HepG2 (cell line): ENCODE measurements at regions not wholly inside any gene's neighbourhood (a gene's known extent, or its start where the extent isn't known, plus 50 kb on each side); places are given as distances from the start of the nearest gene placed in this dataset.

Experiments
- ATAC-seq: fragments of 200-7000 bp; cut with Tn5 transposase; 3 replicates; pipeline ENCODE4 v1.9.1; 2020; ENCODE audit warnings: mild to moderate bottlenecking, moderate library complexity
- BruUV-seq: library from RNA; stranded (reverse); fragments of 400-500 nt; replicated peaks from 2 replicates; lab custom pipeline; 2021; lab: Mats Ljungman, UMichigan
- CTCF ChIA-PET: fragments of 300-600 bp; formaldehyde crosslinking; extraction: SDS; loops from one replicate; lab custom pipeline; 2021; ENCODE audit warnings: low total read pairs, inconsistent platforms, low intra/inter-chr PET ratio; lab: Yijun Ruan, JAX
- POLR2A ChIA-PET: fragments of 350-600 bp; sonication (Branson Sonifier 250); formaldehyde crosslinking; loops from one replicate; lab custom pipeline; 2020; ENCODE audit warnings: antibody characterized with exemption, inconsistent platforms; lab: Yijun Ruan, JAX
- DNase-seq: peaks from one replicate; pipeline ENCODE4 v3.0.0-alpha.2; 2015; ENCODE audit warnings: low spot score
- FAIRE-seq: peaks from 3 replicates; lab custom pipeline; 2011; peaks lifted over from hg19 to GRCh38; lab: Jason Lieb, UNC
- H2AFZ ChIP-seq: one replicate; pipeline ENCODE4 v1.6.1; 2011; ENCODE audit warnings: low read length, inconsistent platforms
- H3K27ac ChIP-seq: fragments of 300-600 bp; 3 replicates; pipeline ENCODE4 v1.8.0; 2011; ENCODE audit warnings: mixed run types, mild to moderate bottlenecking, mixed read lengths, low read length, inconsistent platforms; ENCODE audit not compliant: insufficient read depth; ENCODE audit errors: extremely low read length
- H3K27me3 ChIP-seq, 2 experiments: fragments of 200-600 bp in 1 of 2; 2 replicates in 1 of 2; 3 replicates in 1 of 2; pipeline versions ENCODE4 v1.6.0 to v1.8.0; 2011; ENCODE audit warnings: low read length in 2 of 2, mild to moderate bottlenecking in 2 of 2, moderate library complexity in 2 of 2, inconsistent platforms in 1 of 2; ENCODE audit not compliant: insufficient read depth in 2 of 2, control insufficient read depth in 1 of 2
- H3K36me3 ChIP-seq, 2 experiments: fragments of 200-600 bp in 1 of 2; replicated peaks in 1 of 2; 2 replicates in 1 of 2; 3 replicates in 1 of 2; pipeline versions ENCODE4 v1.5.1 to v1.8.0; 2011; ENCODE audit warnings: low read length in 2 of 2, inconsistent platforms in 1 of 2; ENCODE audit not compliant: insufficient read depth in 2 of 2, control insufficient read depth in 1 of 2
- H3K4me1 ChIP-seq: 2 replicates; pipeline ENCODE4 v1.5.1; 2012; ENCODE audit warnings: low read length, inconsistent platforms; ENCODE audit not compliant: insufficient read depth
- H3K4me2 ChIP-seq: 2 replicates; pipeline ENCODE4 v1.6.0; 2011; ENCODE audit warnings: low read depth, low read length, inconsistent platforms
- H3K4me3 ChIP-seq, 3 experiments: fragments of 200-600 bp in 1 of 3; sonication (generic), shearing (Covaris generic) in 1 of 3; replicated peaks in 1 of 3; 2 replicates each; pipeline ENCODE4 v1.5.1; 2011 to 2016; ENCODE audit warnings: low read length in 3 of 3, inconsistent platforms in 2 of 3, low read depth in 2 of 3, mild to moderate bottlenecking in 2 of 3, control low read depth in 1 of 3, mixed read lengths in 1 of 3; ENCODE audit not compliant: insufficient read depth in 1 of 3
- H3K79me2 ChIP-seq: one replicate; pipeline ENCODE4 v1.6.1; 2011; ENCODE audit warnings: low read length, inconsistent platforms; ENCODE audit not compliant: insufficient read depth
- H3K9ac ChIP-seq: 2 replicates; pipeline ENCODE4 v1.6.0; 2011; ENCODE audit warnings: mild to moderate bottlenecking, low read depth, low read length, inconsistent platforms; ENCODE audit not compliant: insufficient read depth
- H3K9me3 ChIP-seq: 2 replicates; pipeline ENCODE4 v1.5.1; 2012; ENCODE audit warnings: mild to moderate bottlenecking, low read length
- H4K20me1 ChIP-seq: 2 replicates; pipeline ENCODE4 v1.6.0; 2011; ENCODE audit warnings: inconsistent platforms, mild to moderate bottlenecking, low read length, moderate library complexity; ENCODE audit not compliant: insufficient read depth
- ARNTL ChIP-seq: sonication (generic); formaldehyde crosslinking; IDR thresholded peaks from 2 replicates; pipeline ENCODE4 v1.4.0; 2020; ENCODE audit warnings: mild to moderate bottlenecking, missing genetic modification reagents
- BRD4 ChIP-seq: sonication (generic); formaldehyde crosslinking; IDR thresholded peaks from 2 replicates; pipeline ENCODE4 v1.4.0; 2020; ENCODE audit warnings: missing genetic modification reagents
- CBX1 ChIP-seq: IDR thresholded peaks from one replicate; pipeline ENCODE4 v1.6.1; 2016; ENCODE audit warnings: antibody characterized with exemption, low read depth
- HOXA3 ChIP-seq: sonication (generic); formaldehyde crosslinking; IDR thresholded peaks from 2 replicates; pipeline ENCODE4 v1.5.0; 2020; ENCODE audit warnings: missing genetic modification reagents
- MEIS2 ChIP-seq: sonication (generic); formaldehyde crosslinking; IDR thresholded peaks from 2 replicates; pipeline ENCODE4 v1.9.0; 2021; ENCODE audit warnings: mild to moderate bottlenecking, missing genetic modification reagents
- PCBP2 ChIP-seq: fragments of 200-400 bp; formaldehyde crosslinking; optimal IDR thresholded peaks from 2 replicates; pipeline ENCODE3; 2018; ENCODE audit warnings: low read length, low read depth; ENCODE audit not compliant: poor library complexity, severe bottlenecking
- ZBTB34 ChIP-seq: sonication (generic); formaldehyde crosslinking; IDR thresholded peaks from 2 replicates; pipeline ENCODE4 v1.8.0; 2022; ENCODE audit warnings: mild to moderate bottlenecking, missing genetic modification reagents
- ZNF597 ChIP-seq: sonication (generic); formaldehyde crosslinking; IDR thresholded peaks from 2 replicates; pipeline ENCODE4 v1.5.0; 2020; ENCODE audit warnings: missing genetic modification reagents
- WGBS: methylation state at CpG from one replicate; pipeline ENCODE4 v1.1.6; 2017; ENCODE audit warnings: low lambda C conversion rate; 5-methylcytosine and 5-hydroxymethylcytosine counted together
- in situ Hi-C: cut with HindIII; loops from 2 replicates; pipeline ENCODE4 v1.10.0; 2017; ENCODE audit warnings: low pct_unique_long_range_greater_than_20kb; ENCODE audit not compliant: extremely low pct_ligation_motif_present
- intact Hi-C: fragments of 100-400 bp; cut with micrococcal nuclease; formaldehyde crosslinking; loops from one replicate; pipeline ENCODE4 v1.10.0; 2022; ENCODE audit not compliant: unreplicated experiment
- TF ChIP-seq, protein P1 (sequence below): sonication (generic); formaldehyde crosslinking; IDR thresholded peaks from 2 replicates; pipeline ENCODE4 v1.8.1; 2022; ENCODE audit warnings: mild to moderate bottlenecking, missing genetic modification reagents
- TF ChIP-seq, protein P2 (sequence below): sonication (generic); formaldehyde crosslinking; IDR thresholded peaks from 2 replicates; pipeline ENCODE4 v1.5.0; 2020; ENCODE audit warnings: mild to moderate bottlenecking, missing genetic modification reagents, moderate library complexity

GRCh38 chr17:72379516-72379915 is 258.7 kb downstream of the SOX9 start:
- intact Hi-C loops: no loop called here
- peaks cover 0 to 7% of the 10 kb centered on the region in 2 experiments; a peak in 3 of 5 replicates for H3K36me3 ChIP-seq
- BruUV-seq: no TSS peak
- in situ Hi-C loops: no loop called here
- no peaks in the 10 kb centered on the region for H3K27me3 ChIP-seq
- no peak overlapping the region for H3K27ac ChIP-seq
- no peaks in the 10 kb centered on the region for H3K9me3 ChIP-seq
- no peak overlapping the region for H2AFZ ChIP-seq
- no peak overlapping the region for H3K4me2 ChIP-seq
- H3K79me2 ChIP-seq: no peaks in the 10 kb centered on the region
- DNase-seq: no peak
- H4K20me1 ChIP-seq: no peaks in the 10 kb centered on the region
- no peak overlapping the region for H3K9ac ChIP-seq
- H3K4me1 ChIP-seq: peaks cover 9% of the 10 kb centered on the region
- no peak overlapping the region for H3K4me3 ChIP-seq
- no peak for ATAC-seq
- no peak for TF ChIP-seq HOXA3 (CRISPR knock-in tag)
- no peak for TF ChIP-seq MEIS2 (CRISPR knock-in tag)
- TF ChIP-seq, protein P1, sequence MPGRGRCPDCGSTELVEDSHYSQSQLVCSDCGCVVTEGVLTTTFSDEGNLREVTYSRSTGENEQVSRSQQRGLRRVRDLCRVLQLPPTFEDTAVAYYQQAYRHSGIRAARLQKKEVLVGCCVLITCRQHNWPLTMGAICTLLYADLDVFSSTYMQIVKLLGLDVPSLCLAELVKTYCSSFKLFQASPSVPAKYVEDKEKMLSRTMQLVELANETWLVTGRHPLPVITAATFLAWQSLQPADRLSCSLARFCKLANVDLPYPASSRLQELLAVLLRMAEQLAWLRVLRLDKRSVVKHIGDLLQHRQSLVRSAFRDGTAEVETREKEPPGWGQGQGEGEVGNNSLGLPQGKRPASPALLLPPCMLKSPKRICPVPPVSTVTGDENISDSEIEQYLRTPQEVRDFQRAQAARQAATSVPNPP: no peak
- TF ChIP-seq ZNF597 (CRISPR knock-in tag): no peak
- TF ChIP-seq PCBP2: peak; percentile 60
- FAIRE-seq: no peak
- ChIA-PET POLR2A (no interaction called here), CTCF (no interaction called here)
- 90% methylated on average over 11 of the region's 11 CpGs for WGBS

DNA sequence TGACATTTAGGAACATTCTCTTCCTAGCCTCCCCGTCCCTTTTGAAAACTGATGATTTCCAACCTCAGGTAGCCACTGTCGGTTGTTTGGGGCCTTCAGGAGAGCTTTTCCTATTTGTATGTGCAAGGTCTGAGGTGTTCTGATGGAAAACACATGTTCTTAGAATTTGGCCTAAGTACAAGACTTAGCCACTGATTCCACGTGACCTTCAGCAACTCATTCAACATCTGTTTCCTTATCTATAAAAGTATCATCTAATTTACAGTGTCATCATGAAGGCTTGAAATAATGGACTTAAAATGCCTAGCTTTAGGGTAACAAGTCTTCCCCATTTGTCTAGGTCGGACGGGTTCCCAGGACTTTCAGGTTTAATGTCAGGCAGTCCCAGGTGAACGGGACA is 259.3 kb downstream of the SOX9 start:
- Histone ChIP-seq H3K9me3 (no peaks in the 10 kb centered on the region), H3K27ac (no peak overlapping the region), H3K4me3 (no peak overlapping the region), H3K4me1 (peaks cover 13% of the 10 kb centered on the region), H3K36me3 (peaks cover 1 to 10% of the 10 kb centered on the region in 2 experiments; a peak in 3 of 5 replicates), H3K27me3 (no peaks in the 10 kb centered on the region), H4K20me1 (no peaks in the 10 kb centered on the region), H2AFZ (no peak overlapping the region), H3K79me2 (no peaks in the 10 kb centered on the region), H3K9ac (no peak overlapping the region), H3K4me2 (no peak overlapping the region)
- no TSS peak for BruUV-seq
- DNase-seq (no peak), ATAC-seq (no peak), FAIRE-seq (no peak)
- intact Hi-C loops: no loop called here
- in situ Hi-C loops: no loop called here
- WGBS: 98% methylated on average over 6 of the region's 6 CpGs
- CTCF ChIA-PET: no interaction called here
- POLR2A ChIA-PET: interaction anchor here (1.0 kb wide), 1 partner anchor 259 kb away, joined by 3 read pairs; the partner anchor contains the start of gene SOX9
- no peak for TF ChIP-seq ARNTL (CRISPR knock-in tag)
- no peak for TF ChIP-seq ZBTB34
- TF ChIP-seq BRD4 (CRISPR knock-in tag): no peak
- no peak for TF ChIP-seq CBX1
- TF ChIP-seq, protein P2, sequence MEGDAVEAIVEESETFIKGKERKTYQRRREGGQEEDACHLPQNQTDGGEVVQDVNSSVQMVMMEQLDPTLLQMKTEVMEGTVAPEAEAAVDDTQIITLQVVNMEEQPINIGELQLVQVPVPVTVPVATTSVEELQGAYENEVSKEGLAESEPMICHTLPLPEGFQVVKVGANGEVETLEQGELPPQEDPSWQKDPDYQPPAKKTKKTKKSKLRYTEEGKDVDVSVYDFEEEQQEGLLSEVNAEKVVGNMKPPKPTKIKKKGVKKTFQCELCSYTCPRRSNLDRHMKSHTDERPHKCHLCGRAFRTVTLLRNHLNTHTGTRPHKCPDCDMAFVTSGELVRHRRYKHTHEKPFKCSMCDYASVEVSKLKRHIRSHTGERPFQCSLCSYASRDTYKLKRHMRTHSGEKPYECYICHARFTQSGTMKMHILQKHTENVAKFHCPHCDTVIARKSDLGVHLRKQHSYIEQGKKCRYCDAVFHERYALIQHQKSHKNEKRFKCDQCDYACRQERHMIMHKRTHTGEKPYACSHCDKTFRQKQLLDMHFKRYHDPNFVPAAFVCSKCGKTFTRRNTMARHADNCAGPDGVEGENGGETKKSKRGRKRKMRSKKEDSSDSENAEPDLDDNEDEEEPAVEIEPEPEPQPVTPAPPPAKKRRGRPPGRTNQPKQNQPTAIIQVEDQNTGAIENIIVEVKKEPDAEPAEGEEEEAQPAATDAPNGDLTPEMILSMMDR (CRISPR knock-in tag): no peak
